NCI-H1092 treated with DMSO at 0.1 percent for 48 hours (cell line): ENCODE measurements at regions not wholly inside any gene's neighbourhood (a gene's known extent, or its start where the extent isn't known, plus 50 kb on each side); places are given as distances from the start of the nearest gene placed in this dataset.
"Not testable (repeated sequence)": the region's sequence is repeated elsewhere in the genome, so short reads cannot be mapped to it uniquely, and the experiment has no call there.

Experiments
- DNase-seq: peaks from one replicate; lab custom pipeline; 2025; lab: John Stamatoyannopoulos, UW

- DNase-seq: no peak
These were observed 774.7 kb downstream of the C12orf50 start for GRCh38 chr12:87254381-87255030.

GRCh38 chr12:87253157-87253556 lies 776.0 kb downstream of the C12orf50 start:
- no peak for DNase-seq

- DNase-seq: no peak
These were observed 782.5 kb downstream of the C12orf50 start for GRCh38 chr12:87246726-87247125.

- DNase-seq: no peak
These were observed 790.7 kb downstream of the C12orf50 start for GRCh38 chr12:87238466-87238865.

GRCh38 chr12:87234898-87235297 lies 794.3 kb downstream of the C12orf50 start:
- DNase-seq: no peak

- DNase-seq: no peak
These were observed 795.5 kb downstream of the C12orf50 start for GRCh38 chr12:87233671-87234070.

- no peak for DNase-seq
These were observed 797.4 kb downstream of the C12orf50 start for GRCh38 chr12:87231818-87232217.

GRCh38 chr12:87230441-87230840 lies 798.8 kb downstream of the C12orf50 start:
- DNase-seq: no peak

GRCh38 chr12:87227162-87227561 lies 802.0 kb downstream of the C12orf50 start:
- DNase-seq: no peak

- DNase-seq: no peak
These were observed 811.7 kb downstream of the C12orf50 start for GRCh38 chr12:87217491-87217890.

- DNase-seq: no peak
These were observed 812.8 kb downstream of the C12orf50 start for GRCh38 chr12:87216436-87216835.

GRCh38 chr12:87202189-87202588 lies 827.0 kb downstream of the C12orf50 start:
- DNase-seq: no peak

GRCh38 chr12:87201598-87201997 lies 827.6 kb downstream of the C12orf50 start:
- no peak for DNase-seq

- no peak for DNase-seq
These were observed 828.8 kb downstream of the C12orf50 start for GRCh38 chr12:87200289-87200979.

- DNase-seq: no peak
These were observed 831.0 kb downstream of the C12orf50 start for GRCh38 chr12:87198181-87198580.

GRCh38 chr12:87196321-87196720 lies 832.9 kb downstream of the C12orf50 start:
- no peak for DNase-seq

GRCh38 chr12:87194389-87194788 lies 834.8 kb downstream of the C12orf50 start:
- not testable (repeated sequence) for DNase-seq

- DNase-seq: no peak
These were observed 843.8 kb downstream of the C12orf50 start for GRCh38 chr12:87185367-87185766.

GRCh38 chr12:87182696-87183233 lies 846.4 kb downstream of the C12orf50 start:
- no peak for DNase-seq

- DNase-seq: no peak
These were observed 857.8 kb downstream of the C12orf50 start for GRCh38 chr12:87171356-87171755.

- DNase-seq: no peak
These were observed 860.2 kb downstream of the C12orf50 start for GRCh38 chr12:87169010-87169409.

- DNase-seq: no peak
These were observed 863.3 kb downstream of the C12orf50 start for GRCh38 chr12:87165733-87166375.

- DNase-seq: no peak
These were observed 866.1 kb downstream of the C12orf50 start for GRCh38 chr12:87163122-87163521.
